ENCODE measurements at regions not wholly inside any gene's neighbourhood (a gene's known extent, or its start where the extent isn't known, plus 50 kb on each side); places are given as distances from the start of the nearest gene placed in this dataset.

DNA sequence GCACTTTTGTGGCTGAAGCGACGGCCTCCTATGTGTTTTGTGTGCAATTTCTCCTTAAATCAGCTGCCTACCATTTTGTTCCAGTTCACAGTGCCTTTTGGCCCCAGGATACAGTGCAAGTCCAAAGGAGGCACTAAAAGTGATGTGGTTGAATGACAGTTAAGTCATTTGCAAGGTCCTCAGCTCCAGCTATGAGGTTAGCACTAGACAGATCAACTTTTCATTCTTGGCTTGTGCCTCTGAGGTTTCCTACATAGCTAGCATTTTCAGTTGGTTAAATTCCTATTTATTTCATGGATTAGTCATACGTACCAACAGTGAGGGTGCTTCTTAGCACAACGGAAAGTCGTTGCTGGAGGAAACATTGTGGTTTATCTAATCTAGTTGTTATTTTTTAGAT lies 59.3 kb upstream of the NTPCR start:
- TF ChIP-seq ARNT (IDR thresholded peaks at IDR 0.05) (no peak), NFRKB (IDR thresholded peaks at IDR 0.05) (no peak), SP1 (IDR thresholded peaks at IDR 0.05) (no peak), FOXK2 (IDR thresholded peaks at IDR 0.05) (no peak), CTBP1 (IDR thresholded peaks at IDR 0.05; ENCODE audit: borderline replicate concordance) (no peak)
- TF ChIP-seq, protein P1, sequence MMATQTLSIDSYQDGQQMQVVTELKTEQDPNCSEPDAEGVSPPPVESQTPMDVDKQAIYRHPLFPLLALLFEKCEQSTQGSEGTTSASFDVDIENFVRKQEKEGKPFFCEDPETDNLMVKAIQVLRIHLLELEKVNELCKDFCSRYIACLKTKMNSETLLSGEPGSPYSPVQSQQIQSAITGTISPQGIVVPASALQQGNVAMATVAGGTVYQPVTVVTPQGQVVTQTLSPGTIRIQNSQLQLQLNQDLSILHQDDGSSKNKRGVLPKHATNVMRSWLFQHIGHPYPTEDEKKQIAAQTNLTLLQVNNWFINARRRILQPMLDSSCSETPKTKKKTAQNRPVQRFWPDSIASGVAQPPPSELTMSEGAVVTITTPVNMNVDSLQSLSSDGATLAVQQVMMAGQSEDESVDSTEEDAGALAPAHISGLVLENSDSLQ (IDR thresholded peaks at IDR 0.05): no peak
